Activated T-cell treated with anti-CD3 and anti-CD28 coated beads, Interleukin-2, amount 50 U/mL, for 1 hour (primary cell): ENCODE measurements at regions not wholly inside any gene's neighbourhood (a gene's known extent, or its start where the extent isn't known, plus 50 kb on each side); places are given as distances from the start of the nearest gene placed in this dataset.

Experiments
- DNase-seq: peaks from one replicate; pipeline ENCODE4 v3.0.0-alpha.2; 2020

DNA sequence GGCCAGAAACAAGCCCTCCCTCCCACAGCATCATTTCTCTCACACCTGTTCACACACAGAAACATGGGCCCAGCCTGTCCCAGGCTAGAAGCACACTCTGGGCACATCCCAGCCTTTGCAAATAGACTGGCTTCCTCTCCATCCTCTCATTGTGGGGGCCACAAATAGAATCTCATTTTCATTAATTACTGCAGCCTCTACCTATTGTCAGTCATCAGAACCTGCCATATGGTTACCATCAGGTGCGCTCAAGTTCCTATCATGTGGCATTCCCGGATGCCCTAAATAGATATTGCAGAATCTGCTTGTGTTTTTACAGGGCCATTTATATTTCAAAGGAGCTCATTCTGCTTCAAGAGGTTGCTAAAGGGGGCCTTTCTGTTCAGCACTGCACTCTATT lies 460.7 kb downstream of the BCL11A start:
- no peak for DNase-seq

DNA sequence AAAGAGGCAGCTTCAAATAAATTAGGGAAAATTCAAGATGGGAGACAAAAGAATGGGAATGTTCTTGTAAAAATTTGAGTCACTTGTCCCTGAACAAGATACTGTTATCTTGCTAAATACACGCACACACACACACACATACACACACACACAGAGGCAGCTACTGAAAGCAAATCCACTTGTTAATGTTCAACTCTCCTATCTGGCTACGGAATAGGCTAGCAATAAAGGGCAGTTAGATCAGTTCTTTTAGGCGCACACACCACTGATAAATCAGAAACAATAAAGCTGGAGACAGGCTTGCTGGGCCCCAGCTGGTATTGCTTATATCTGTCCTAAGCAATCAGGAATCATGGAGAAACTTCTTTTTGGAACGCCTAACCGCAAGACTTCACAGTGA lies 461.6 kb downstream of the BCL11A start:
- no peak for DNase-seq

DNA sequence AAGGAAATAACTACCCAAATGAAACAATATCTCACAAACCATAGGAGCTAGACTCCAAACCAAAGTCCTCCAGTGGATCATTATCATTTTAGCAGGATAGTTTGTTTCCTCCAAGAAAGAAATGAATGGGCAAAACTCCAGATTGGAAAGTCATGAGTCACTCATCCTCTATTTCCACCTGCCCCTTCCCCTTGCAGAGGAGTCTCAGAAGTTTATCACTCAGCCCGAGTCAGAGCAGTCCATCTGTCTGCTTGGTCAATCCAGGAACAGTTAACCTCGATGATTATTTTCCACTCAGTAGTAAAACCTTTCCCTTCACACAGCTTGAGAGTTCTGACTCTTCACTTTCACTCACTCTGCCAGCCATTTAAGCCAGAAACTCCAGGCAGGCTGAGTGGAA lies 462.2 kb downstream of the BCL11A start:
- no peak for DNase-seq

DNA sequence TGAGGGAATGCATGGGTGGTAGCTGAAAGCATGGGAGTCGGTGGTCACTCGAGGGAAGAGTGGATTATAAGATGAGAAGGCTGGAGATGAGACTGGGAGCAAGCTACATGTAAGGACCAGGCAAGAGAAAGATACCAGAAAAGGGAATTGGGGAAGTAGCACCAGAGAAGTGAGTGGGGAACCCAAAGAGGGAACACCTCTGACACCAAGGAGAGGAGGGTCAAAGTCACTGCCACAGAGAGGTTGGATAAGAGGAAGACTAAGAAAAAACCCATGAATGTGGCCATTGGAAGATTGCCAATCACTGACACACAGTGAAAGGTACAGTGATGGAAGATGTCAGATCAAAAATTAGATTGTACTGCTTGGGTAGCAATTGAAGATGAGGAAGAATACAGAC lies 473.9 kb downstream of the BCL11A start:
- no peak for DNase-seq

DNA sequence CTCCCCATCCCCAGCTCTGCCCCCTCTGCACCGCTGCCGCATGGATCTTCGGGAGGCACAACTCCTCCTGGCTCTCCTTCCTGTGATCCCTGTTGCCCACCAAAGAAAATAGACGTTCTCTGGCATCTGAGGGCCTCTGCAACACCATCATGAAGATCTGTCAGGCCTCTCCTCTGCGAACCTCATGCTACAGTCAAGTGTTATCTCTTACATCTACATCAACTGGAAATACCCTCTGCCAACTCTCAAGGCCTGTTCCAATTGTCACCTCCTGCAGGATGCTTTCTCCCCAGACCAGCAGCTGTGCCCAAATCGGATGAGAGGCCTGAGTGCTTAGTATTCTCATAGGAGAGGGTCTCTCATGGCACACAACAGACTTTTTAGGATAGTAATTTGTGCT lies 478.4 kb downstream of the BCL11A start:
- no peak for DNase-seq

- DNase-seq, result no peak
Measured at GRCh38 chr2:60073201-60073600, 480.3 kb downstream of the BCL11A start.

DNA sequence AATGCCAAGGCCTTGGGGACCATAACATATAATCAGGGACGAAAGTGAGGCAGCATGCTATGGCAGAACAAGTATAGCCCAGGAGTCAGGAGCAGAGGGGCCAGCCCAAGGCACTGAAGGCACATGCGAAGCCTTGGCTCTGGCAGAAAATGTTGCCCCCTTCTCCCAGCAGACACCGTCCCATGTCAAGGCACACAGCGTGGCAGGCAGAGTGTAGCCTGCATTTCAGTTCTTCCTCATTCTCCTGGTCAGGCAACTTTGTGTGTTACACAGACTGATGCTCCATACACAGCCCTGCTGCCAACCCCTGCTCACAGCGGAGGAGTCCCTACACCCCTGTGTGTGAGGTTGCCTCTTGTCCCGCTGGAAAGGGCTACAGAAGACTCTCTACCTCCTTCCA lies 480.8 kb downstream of the BCL11A start:
- no peak for DNase-seq

DNA sequence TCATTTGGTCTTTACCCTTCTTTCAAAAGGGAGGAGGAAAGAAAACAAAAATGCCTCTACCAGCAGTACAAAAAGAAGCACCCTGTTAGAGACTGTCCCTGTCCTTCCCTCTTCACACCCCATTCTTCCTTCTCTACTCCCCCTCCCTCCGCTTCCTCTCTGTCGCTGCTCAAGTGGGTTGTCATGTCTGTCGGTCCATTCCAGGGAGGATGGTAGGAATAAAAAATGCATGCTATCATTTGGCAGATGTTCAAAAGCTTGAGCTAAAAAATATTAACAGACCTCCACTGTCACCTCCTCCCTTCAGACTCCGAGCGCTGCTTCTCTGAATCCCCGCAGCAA lies 482.0 kb downstream of the BCL11A start:
- no peak for DNase-seq

GRCh38 chr2:60070736-60071489 lies 482.5 kb downstream of the BCL11A start:
- DNase-seq, result no peak

GRCh38 chr2:60070196-60070595 lies 483.3 kb downstream of the BCL11A start:
- DNase-seq, result no peak

- DNase-seq, result no peak
Measured at GRCh38 chr2:60068755-60069154, 484.7 kb downstream of the BCL11A start.

DNA sequence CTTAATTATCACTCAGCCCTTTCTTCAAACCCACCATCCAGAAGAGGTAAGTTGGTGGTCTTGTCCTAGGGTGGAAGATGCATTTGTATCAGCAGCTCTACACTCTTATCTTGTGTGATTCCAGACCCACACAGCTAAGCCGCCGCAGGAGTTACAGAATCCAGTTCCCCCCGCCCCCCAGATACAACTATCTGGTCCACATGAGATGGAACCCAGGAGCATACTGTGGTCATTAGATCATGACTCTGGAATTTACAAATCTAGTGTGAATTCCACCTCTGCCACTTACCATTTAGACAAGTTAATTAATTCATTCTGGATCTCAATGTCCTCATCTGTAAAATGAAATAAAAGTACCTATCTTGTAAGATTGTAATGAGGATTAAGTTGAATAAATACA lies 486.4 kb downstream of the BCL11A start:
- DNase-seq, result no peak

DNA sequence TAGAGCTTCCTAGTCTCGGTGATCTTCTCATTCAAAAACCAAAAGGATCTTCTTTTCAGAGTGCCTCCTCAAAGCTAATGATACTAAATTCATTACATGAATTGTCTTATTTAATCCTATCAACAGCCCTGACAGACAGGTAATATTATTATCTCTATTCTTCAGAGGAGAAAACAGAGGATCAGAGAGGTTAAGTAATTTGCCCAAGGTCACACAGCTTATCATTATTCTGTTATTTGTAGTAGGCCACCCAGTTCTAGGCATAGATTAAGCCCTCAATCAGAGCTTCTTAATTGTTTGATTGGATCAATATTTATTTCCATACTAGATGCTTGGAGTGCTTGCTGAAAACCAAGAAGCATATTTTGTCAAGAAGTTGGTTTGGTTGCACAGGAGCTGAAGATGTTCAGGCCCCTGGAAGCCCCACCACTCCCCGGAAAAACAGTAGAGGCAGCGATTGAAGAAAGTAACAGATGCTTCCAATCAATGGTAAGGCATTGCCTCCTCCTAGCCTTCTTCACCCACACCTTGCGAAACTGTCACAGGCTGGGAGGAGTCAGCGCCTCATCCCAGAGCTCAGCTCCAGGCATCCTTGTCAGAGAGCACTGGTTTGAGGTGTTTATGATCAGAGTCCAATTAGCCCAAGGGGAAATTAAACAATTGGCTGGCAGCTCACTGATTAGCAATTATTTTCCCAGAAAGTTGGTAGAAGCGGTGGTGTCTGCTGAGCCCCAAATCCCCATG lies 487.2 kb downstream of the BCL11A start:
- DNase-seq, result no peak

DNA sequence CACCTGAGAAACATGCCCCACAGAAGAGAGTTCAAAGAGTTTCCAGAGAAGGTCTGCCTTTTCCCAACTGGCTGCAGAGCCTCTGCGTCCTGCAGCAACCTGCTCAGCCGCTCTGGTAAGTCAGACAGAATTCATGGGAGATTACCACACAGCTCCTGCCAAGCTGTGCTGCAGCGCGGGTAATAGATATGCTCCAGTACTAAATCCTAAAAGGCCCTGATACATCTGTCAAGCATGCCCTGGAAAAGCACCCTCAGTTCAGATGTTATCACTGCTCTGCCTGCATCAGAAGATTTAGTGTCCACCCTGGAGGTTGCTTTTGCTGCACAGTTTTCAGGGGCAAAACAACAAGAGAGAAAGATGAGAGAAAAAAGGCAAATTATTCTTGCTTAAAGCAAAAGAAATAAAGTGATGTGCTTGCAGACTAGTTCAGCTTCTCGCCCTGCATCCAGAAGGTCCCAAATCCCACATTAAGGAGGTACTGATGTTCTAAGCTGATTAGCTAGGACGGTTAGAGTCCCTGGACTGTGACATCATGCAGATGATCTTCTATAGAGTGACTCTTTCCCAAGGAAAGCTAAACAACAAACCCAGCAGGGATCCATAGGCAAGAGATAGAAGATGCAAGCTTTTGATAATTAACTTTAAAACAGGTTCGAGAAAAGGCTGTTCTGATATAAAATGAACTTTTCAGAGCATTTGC lies 488.6 kb downstream of the BCL11A start:
- DNase-seq, result no peak

GRCh38 chr2:60058781-60059180 lies 494.7 kb downstream of the BCL11A start:
- DNase-seq, result no peak

- no peak for DNase-seq
Measured at GRCh38 chr2:60054571-60055340, 498.7 kb downstream of the BCL11A start.

DNA sequence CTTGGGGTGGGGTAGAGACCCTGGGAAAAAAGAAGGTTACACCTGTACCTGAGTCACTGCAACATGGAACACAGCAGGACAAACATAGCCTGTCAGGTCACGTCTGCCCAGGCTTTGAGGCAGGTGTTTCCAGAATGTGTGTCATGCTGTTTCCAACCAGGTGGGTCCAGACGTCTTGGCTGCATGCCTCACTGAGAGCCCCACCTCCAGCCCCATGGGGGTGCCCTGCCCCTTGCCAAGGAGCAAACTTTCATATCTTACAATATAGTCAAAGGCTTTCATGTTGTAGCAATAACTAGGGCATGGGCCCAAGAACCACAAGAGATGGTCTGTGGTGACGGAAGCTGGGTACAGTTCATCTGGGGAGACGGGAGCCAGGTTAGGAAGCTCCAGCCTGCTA lies 499.7 kb downstream of the BCL11A start:
- no peak for DNase-seq

DNA sequence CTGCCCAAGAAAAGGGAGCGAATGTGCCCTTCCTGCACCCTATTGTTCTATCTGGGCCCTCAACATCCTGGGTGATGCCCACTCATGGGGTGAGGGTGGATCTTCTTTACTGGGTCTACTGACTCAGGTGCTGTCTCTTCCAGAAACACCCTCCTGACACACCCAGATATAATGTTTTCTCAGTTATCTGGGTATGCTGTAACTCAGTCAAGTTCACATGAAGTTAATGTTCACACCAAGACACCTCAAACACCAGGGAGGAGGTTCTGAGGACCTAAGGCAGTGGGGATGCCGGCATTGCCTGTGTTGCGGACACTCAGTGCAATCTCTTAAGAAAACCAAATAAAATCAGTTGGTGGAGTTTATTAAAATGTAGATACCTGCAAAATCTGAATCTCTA lies 500.9 kb downstream of the BCL11A start:
- DNase-seq, result no peak

DNA sequence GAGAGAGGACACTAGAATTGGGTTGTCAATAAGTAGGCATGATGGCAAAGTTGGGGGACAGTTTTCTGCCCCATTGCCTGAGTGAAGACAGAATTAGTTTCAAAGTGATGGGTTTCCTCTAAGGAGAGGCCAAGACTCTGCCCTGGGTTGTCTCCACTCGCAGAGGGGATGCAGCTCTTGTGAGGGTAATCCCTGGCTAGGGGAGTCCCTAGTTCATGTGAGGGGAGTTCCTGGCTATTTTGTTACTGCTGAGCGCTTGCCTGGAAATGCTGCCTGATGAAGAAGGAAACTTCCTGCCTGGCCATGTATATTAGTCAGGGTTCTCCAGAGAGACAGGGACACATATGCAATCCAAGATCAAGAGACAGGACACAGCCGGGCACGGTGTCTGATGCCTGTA lies 501.5 kb downstream of the BCL11A start:
- no peak for DNase-seq

DNA sequence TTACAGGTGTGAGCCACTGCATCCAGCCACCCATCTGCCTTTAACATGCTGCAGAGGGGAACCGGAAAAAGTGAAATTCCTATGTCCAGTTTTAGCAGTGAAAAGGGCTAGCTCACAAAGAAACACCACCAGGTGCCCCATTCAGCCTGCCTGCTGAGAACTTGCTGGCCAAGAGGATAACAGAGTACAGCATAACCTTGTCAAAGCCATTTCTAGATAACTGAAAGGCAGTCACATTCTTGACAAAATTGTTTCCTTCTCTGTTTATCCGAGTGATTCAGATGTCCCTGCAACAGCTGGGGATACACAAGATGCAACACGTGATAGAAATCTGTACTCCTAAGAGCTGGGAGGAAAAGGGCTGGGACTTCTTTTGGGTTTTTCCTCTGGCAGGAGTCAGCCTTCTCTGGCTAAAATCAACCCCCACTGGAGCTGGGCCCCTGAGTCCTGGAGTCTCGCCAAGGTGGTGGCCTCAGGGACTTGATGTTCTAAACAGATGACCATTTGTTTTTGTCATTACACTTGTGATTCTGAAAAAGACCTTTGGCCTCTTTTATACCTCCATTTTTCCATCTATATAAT lies 505.4 kb downstream of the BCL11A start:
- DNase-seq, result no peak

DNA sequence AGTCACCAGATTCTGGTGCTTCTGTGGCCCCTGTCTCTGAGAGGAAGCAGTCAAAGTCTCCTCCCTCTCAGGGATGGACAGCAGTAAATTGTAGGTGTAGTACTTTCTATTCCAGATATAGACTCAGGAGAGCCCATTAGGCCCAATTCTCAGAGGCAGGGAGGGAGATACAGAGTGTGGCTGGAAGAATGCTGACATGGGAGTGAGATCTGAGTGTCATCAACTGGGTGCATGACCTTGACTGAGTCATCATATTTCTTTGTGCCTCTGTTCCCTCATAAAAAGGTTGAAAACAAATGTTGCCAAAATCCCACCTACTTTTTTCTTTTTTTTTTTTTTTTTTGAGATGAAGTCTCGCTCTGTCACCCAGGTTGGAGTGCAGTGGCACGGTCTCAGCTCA lies 506.1 kb downstream of the BCL11A start:
- DNase-seq, result no peak

- DNase-seq, result no peak
Measured at GRCh38 chr2:60046529-60046928, 506.9 kb downstream of the BCL11A start.

DNA sequence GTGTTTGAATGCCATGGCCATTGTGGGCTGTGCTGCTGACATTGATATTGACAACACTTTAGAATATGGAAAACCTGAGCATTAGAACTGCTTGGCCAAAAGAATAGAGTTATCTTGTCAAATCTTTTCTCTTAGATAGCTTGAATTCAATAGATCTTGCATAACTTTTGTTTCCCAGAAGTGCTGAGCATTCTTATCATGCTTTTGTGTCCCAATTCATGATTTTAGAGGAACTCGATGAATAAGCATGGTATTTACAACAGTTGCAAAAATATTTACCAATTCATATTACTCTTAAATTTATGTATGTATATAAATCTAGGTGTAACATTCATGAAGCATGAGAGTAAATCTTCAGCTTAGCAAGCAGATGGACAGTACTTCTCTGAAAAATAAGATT lies 508.0 kb downstream of the BCL11A start:
- no peak for DNase-seq
